Neuronal stem cell (in vitro differentiated cells): ENCODE measurements at regions not wholly inside any gene's neighbourhood (a gene's known extent, or its start where the extent isn't known, plus 50 kb on each side); places are given as distances from the start of the nearest gene placed in this dataset.

Experiments used
- DNase-seq: peaks from one replicate; pipeline ENCODE4 v3.0.0-alpha.2; 2013; ENCODE audit warnings: low spot score
- H2AFZ ChIP-seq: one replicate; pipeline ENCODE4 v1.6.1; 2013; ENCODE audit warnings: mild to moderate bottlenecking, low read length, inconsistent platforms
- H2AK5ac ChIP-seq: 2 replicates; pipeline ENCODE4 v1.6.1; 2013; ENCODE audit warnings: low read depth, mild to moderate bottlenecking, inconsistent platforms, low read length, moderate library complexity, mixed read lengths
- H2BK120ac ChIP-seq: 2 replicates; pipeline ENCODE4 v1.6.1; 2013; ENCODE audit warnings: low read depth, mild to moderate bottlenecking, inconsistent platforms, low read length, moderate library complexity, mixed read lengths
- H2BK12ac ChIP-seq: one replicate; pipeline ENCODE4 v1.6.1; 2013; ENCODE audit warnings: low read length, inconsistent platforms
- H2BK15ac ChIP-seq: 2 replicates; pipeline ENCODE4 v1.6.1; 2013; ENCODE audit warnings: mild to moderate bottlenecking, low read length, inconsistent platforms, mixed read lengths
- H2BK5ac ChIP-seq: one replicate; pipeline ENCODE4 v1.6.1; 2013; ENCODE audit warnings: inconsistent platforms, mild to moderate bottlenecking, low read length, moderate library complexity
- H3K14ac ChIP-seq: one replicate; pipeline ENCODE4 v1.6.1; 2013; ENCODE audit warnings: low read length, inconsistent platforms
- H3K18ac ChIP-seq: 2 replicates; pipeline ENCODE4 v1.6.1; 2013; ENCODE audit warnings: low read length, inconsistent platforms
- H3K23ac ChIP-seq: 2 replicates; pipeline ENCODE4 v1.6.1; 2013; ENCODE audit warnings: low read depth, mild to moderate bottlenecking, mixed read lengths, low read length, inconsistent platforms; ENCODE audit not compliant: poor library complexity
- H3K27ac ChIP-seq: replicated peaks from 3 replicates; pipeline ENCODE4 v1.5.1; 2013; ENCODE audit warnings: low read length, inconsistent platforms
- H3K27me3 ChIP-seq, 3 experiments: 2 replicates each; pipeline ENCODE4 v1.6.1; 2013; ENCODE audit warnings: low read length in 3 of 3, mild to moderate bottlenecking in 2 of 3, inconsistent platforms in 1 of 3, low read depth in 1 of 3, mixed read lengths in 1 of 3, moderate library complexity in 1 of 3; ENCODE audit not compliant: control insufficient read depth in 3 of 3, insufficient read depth in 3 of 3
- H3K36me3 ChIP-seq, 2 donors: replicated peaks in 1 of 2; 2 replicates each; pipeline ENCODE4 v1.6.1; 2013; ENCODE audit warnings: low read length in 2 of 2; ENCODE audit not compliant: control insufficient read depth in 2 of 2, insufficient read depth in 2 of 2
- H3K4ac ChIP-seq: 2 replicates; pipeline ENCODE4 v1.6.1; 2013; ENCODE audit warnings: inconsistent platforms, mild to moderate bottlenecking, low read length, moderate library complexity
- H3K4me1 ChIP-seq, 2 donors: 1 replicate in 1 of 2; 2 replicates in 1 of 2; pipeline ENCODE4 v1.6.1; 2013; ENCODE audit warnings: low read length in 2 of 2, low read depth in 1 of 2; ENCODE audit not compliant: control insufficient read depth in 2 of 2, insufficient read depth in 1 of 2
- H3K4me2 ChIP-seq: one replicate; pipeline ENCODE4 v1.6.1; 2013; ENCODE audit warnings: mild to moderate bottlenecking, low read length, inconsistent platforms; ENCODE audit not compliant: insufficient read depth, poor library complexity, severe bottlenecking
- H3K4me3 ChIP-seq, 2 donors: 2 replicates each; pipeline ENCODE4 v1.5.1; 2013; ENCODE audit warnings: low read length in 2 of 2, mild to moderate bottlenecking in 2 of 2, inconsistent platforms in 1 of 2, moderate library complexity in 1 of 2
- H3K79me1 ChIP-seq: one replicate; pipeline ENCODE4 v1.6.1; 2013; ENCODE audit warnings: low read depth, mild to moderate bottlenecking, inconsistent platforms, low read length, moderate library complexity
- H3K9ac ChIP-seq: one replicate; pipeline ENCODE4 v1.6.1; 2013; ENCODE audit warnings: mild to moderate bottlenecking, low read depth, low read length, inconsistent platforms; ENCODE audit not compliant: poor library complexity
- H3K9me3 ChIP-seq, 2 donors: replicated peaks in 1 of 2; 2 replicates each; pipeline versions ENCODE3 to v1.6.1; 2013; ENCODE audit warnings: low read length in 2 of 2, mild to moderate bottlenecking in 2 of 2, inconsistent platforms in 1 of 2, low read depth in 1 of 2, mixed read lengths in 1 of 2, moderate library complexity in 1 of 2; ENCODE audit not compliant: control insufficient read depth in 2 of 2, insufficient read depth in 1 of 2
- H4K8ac ChIP-seq: one replicate; pipeline ENCODE4 v1.6.1; 2013; ENCODE audit warnings: low read depth, mild to moderate bottlenecking, inconsistent platforms, low read length, moderate library complexity
- H4K91ac ChIP-seq: one replicate; pipeline ENCODE4 v1.6.1; 2013; ENCODE audit warnings: low read length, low read depth, mild to moderate bottlenecking, inconsistent platforms; ENCODE audit not compliant: poor library complexity
- WGBS, 2 donors: extraction: QIAGEN DNeasy Blood & Tissue Kit; methylation state at CpG; one replicate each; pipeline ENCODE4 v1.1.7; 2013; ENCODE audit warnings: missing lambda C conversion rate in 2 of 2, mixed read lengths in 1 of 2; ENCODE audit not compliant: insufficient read length in 2 of 2, insufficient replicate concordance in 1 of 2; ENCODE audit errors: extremely low coverage in 2 of 2; 5-methylcytosine and 5-hydroxymethylcytosine counted together

DNA sequence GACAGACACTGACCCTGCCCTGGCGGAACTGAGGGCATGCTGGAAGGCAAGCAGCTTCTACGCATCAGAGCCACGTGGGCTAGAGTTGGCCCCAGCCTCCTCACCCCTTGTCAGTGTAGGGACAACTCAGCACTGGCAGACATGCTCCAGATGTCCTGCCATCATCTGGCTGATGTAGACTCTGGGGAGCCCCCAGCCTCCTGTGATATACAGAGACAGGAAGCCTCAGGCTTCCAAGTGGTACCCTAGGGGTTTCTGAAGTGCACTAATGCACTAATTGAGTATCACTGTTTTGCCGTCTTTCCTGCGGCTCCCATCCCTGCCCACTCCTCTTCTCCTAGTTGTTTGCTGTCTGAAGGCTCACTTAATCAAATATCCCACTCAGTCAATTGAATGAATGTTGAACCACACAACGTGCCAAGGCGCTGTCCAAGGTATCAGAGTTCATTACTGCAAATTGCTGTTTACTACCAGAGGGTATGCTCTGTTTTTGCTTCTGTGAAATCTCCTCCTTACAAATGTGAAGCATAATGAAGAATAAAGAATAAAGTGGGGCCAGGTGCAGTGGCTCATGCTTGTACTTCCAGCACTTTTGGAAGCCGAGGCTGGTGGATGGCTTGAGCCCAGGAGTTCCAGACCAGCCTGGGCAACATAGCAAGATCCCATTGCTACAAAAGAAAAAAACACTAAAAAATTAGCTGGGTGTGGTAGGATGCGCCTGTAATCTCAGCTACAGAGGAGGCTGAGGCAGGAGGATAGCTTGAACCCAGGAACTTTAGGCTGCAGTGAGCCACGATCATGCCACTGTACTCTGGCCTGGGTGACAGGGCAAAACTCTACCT, 76.4 kb upstream of the ZBTB18 start:
- Histone ChIP-seq H4K8ac (no peak overlapping the region), H2BK120ac (no peak overlapping the region), H2AK5ac (no peak overlapping the region), H3K27ac (no peak overlapping the region), H3K9me3 (no peaks in the 10 kb centered on the region), H2BK12ac (no peak overlapping the region), H3K27me3 (no peaks in the 10 kb centered on the region), H3K18ac (no peak overlapping the region), H3K4me2 (no peak overlapping the region), H4K91ac (no peak overlapping the region), H3K4me3 (no peak overlapping the region), H3K79me1 (no peaks in the 10 kb centered on the region), H3K23ac (no peak overlapping the region), H3K4ac (no peak overlapping the region), H2BK5ac (no peak overlapping the region), H3K14ac (no peak overlapping the region), H3K4me1 (peaks cover 5 to 10% of the 10 kb centered on the region in 2 donors), H3K36me3 (no peaks in the 10 kb centered on the region), H2AFZ (no peak overlapping the region), H3K9ac (no peak overlapping the region), H2BK15ac (no peak overlapping the region)
- no CpG with 5 or more reads among the region's 10 CpGs for WGBS, 2 donors
- DNase-seq, result no peak

DNA sequence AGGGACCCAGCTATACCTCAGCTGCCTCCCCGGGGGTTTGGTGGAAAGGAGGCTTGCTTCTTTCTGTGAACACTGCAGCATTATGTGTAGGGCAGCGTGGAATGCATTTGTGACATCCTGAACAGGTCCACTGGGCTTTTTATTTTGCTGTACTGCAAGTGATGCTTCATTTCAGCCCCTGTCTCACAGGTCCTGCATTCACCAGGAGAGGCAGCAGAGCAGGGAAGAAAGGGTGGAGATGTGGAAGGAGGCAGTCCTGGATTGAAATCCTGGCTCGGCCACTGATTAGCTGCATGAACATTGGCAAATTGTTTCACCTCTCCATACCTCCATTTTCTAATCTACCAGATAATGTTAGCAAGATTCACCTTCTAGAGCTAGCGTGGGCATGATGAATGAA, 77.9 kb upstream of the ZBTB18 start:
- no CpG with 5 or more reads among the region's 4 CpGs for WGBS, 2 donors

DNA sequence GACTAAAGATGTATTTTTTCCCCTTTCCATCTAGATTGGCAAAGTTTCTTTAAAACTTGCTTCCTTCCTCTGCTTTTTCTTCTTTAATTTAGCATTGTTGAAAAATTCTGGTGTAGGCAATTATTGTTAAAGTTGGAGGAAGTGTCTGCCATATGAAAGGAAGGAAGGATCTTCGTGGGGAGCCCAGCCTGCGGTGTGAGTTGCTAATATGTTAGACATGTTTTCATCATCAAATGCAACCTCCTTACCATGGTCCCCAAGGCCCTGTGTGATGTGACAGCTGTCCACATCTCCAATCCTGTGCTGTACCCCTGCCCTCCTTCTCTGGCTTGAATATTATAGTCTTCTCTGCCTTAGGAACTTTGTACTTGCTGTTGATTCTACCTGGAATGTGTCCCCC, 81.0 kb upstream of the ZBTB18 start:
- no peak overlapping the region for H3K23ac ChIP-seq
- WGBS, 2 donors, result no CpG with 5 or more reads among the region's 2 CpGs
- DNase-seq, result no peak
- no peaks in the 10 kb centered on the region for H3K27me3 ChIP-seq
- H3K9me3 ChIP-seq, result no peaks in the 10 kb centered on the region
- no peak overlapping the region for H2AFZ ChIP-seq
- no peak overlapping the region for H3K18ac ChIP-seq
- no peak overlapping the region for H4K8ac ChIP-seq
- H3K4me2 ChIP-seq, result no peak overlapping the region
- no peak overlapping the region for H2BK12ac ChIP-seq
- H3K4ac ChIP-seq, result no peak overlapping the region
- no peaks in the 10 kb centered on the region for H3K79me1 ChIP-seq
- H3K36me3 ChIP-seq, result no peaks in the 10 kb centered on the region
- H3K14ac ChIP-seq, result no peak overlapping the region
- H3K4me3 ChIP-seq, result no peak overlapping the region
- H4K91ac ChIP-seq, result no peak overlapping the region
- H3K9ac ChIP-seq, result no peak overlapping the region
- H3K4me1 ChIP-seq, result peaks cover 17 to 19% of the 10 kb centered on the region in 2 donors
- no peak overlapping the region for H2AK5ac ChIP-seq
- no peak overlapping the region for H3K27ac ChIP-seq
- H2BK5ac ChIP-seq, result no peak overlapping the region
- no peak overlapping the region for H2BK15ac ChIP-seq
- H2BK120ac ChIP-seq, result no peak overlapping the region

More for the DNA sequence above, 77.9 kb upstream of the ZBTB18 start:
- Histone ChIP-seq H2BK5ac (no peak overlapping the region), H3K4me2 (no peak overlapping the region), H3K18ac (no peak overlapping the region), H3K4me3 (no peak overlapping the region), H3K14ac (no peak overlapping the region), H3K9ac (no peak overlapping the region), H3K27ac (no peak overlapping the region), H2BK12ac (no peak overlapping the region), H2AFZ (no peak overlapping the region), H2BK120ac (no peak overlapping the region), H3K4ac (no peak overlapping the region), H2AK5ac (no peak overlapping the region), H3K9me3 (no peaks in the 10 kb centered on the region), H2BK15ac (no peak overlapping the region), H3K4me1 (peaks cover 13 to 14% of the 10 kb centered on the region in 2 donors), H4K91ac (no peak overlapping the region), H3K23ac (no peak overlapping the region), H3K79me1 (no peaks in the 10 kb centered on the region), H4K8ac (no peak overlapping the region), H3K27me3 (no peaks in the 10 kb centered on the region), H3K36me3 (no peaks in the 10 kb centered on the region)
- no peak for DNase-seq

DNA sequence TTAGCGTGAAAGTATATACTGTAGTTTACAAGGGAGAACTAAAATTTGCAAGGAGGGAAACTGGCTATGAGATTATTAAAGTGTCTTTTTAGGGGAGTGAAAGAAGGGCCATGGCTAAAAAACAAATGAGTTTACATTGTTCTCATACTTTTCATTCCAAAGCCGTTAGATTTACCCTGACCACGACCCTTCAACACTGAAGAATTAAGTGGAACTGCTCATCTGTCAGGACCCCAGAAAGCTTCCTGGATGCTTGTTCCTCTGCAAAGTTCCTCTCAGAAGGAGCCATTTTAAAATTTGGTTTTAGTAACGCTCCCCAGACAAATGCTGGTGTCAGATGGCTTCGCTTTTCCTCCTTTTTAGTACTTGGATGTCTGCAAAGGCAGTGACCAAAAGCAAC, 82.7 kb upstream of the ZBTB18 start:
- DNase-seq, result no peak
- WGBS, 2 donors, result no CpG with 5 or more reads among the region's 5 CpGs
- no peak overlapping the region for H3K4ac ChIP-seq

More for the DNA sequence above, 82.7 kb upstream of the ZBTB18 start:
- Histone ChIP-seq H3K4me2 (no peak overlapping the region), H3K27me3 (no peaks in the 10 kb centered on the region), H3K9me3 (no peaks in the 10 kb centered on the region), H3K36me3 (no peaks in the 10 kb centered on the region), H3K9ac (no peak overlapping the region), H2BK15ac (no peak overlapping the region), H3K14ac (no peak overlapping the region), H2BK5ac (no peak overlapping the region), H3K18ac (no peak overlapping the region), H3K4me1 (peaks cover 17 to 19% of the 10 kb centered on the region in 2 donors), H4K8ac (no peak overlapping the region), H2AK5ac (no peak overlapping the region), H3K27ac (peak overlapping the region; percentile 73), H3K4me3 (no peak overlapping the region), H2BK120ac (no peak overlapping the region), H3K79me1 (no peaks in the 10 kb centered on the region), H2AFZ (peak overlapping the region; percentile 79), H4K91ac (no peak overlapping the region), H2BK12ac (no peak overlapping the region), H3K23ac (no peak overlapping the region)
